Right ventricle myocardium inferior (tissue), 1 donor: ENCODE measurements at regions not wholly inside any gene's neighbourhood (a gene's known extent, or its start where the extent isn't known, plus 50 kb on each side); places are given as distances from the start of the nearest gene placed in this dataset.
"Not testable (repeated sequence)": the region's sequence is repeated elsewhere in the genome, so short reads cannot be mapped to it uniquely, and the experiment has no call there.

Experiments
- ATAC-seq: fragments of 200-7000 bp; cut with Tn5 transposase; one replicate; pipeline ENCODE4 v1.9.1; 2020; ENCODE audit warnings: mild to moderate bottlenecking, moderate library complexity
- DNase-seq: peaks from one replicate; pipeline ENCODE4 v3.0.0; 2021; ENCODE audit errors: missing footprints
- intact Hi-C: fragments of 100-400 bp; cut with DNase I; formaldehyde crosslinking; loops from one replicate; pipeline ENCODE4 v1.11.0; 2022
- donor health status: DM: no; HTN: yes; CAD: no; lungs with severe emphysema.

- intact Hi-C loops = no loop called here
- ATAC-seq = no peak
- no peak for DNase-seq
These were observed 102.6 kb downstream of the PLG start for GRCh38 chr6:160804639-160805038.

- intact Hi-C loops = no loop called here
- no peak for DNase-seq
- no peak for ATAC-seq
These were observed 106.2 kb downstream of the PLG start for GRCh38 chr6:160808263-160808662.

- DNase-seq (no peak), ATAC-seq (no peak)
- intact Hi-C loops = no loop called here
These were observed 108.2 kb downstream of the PLG start for GRCh38 chr6:160810238-160810637.

- intact Hi-C loops = no loop called here
- ATAC-seq = no peak
- DNase-seq = no peak
These were observed 110.1 kb downstream of the PLG start for GRCh38 chr6:160812097-160812496.

- ATAC-seq (no peak), DNase-seq (no peak)
- intact Hi-C loops = no loop called here
These were observed 116.9 kb downstream of the PLG start for GRCh38 chr6:160818934-160819333.

- ATAC-seq, intact Hi-C loops: not testable (repeated sequence)
These were observed 118.6 kb downstream of the PLG start for GRCh38 chr6:160820661-160821060.

GRCh38 chr6:160831739-160832138 is 129.7 kb downstream of the PLG start:
- ATAC-seq (no peak), DNase-seq (no peak)
- intact Hi-C loops = no loop called here

More at GRCh38 chr6:160820661-160821060, 118.6 kb downstream of the PLG start:
- DNase-seq = not testable (repeated sequence)

GRCh38 chr6:160832422-160832821 is 130.4 kb downstream of the PLG start:
- no peak for DNase-seq
- no peak for ATAC-seq
- intact Hi-C loops = no loop called here

- peak; percentile 42 for DNase-seq
- no peak for ATAC-seq
- intact Hi-C loops = no loop called here
These were observed 135.1 kb downstream of the PLG start for GRCh38 chr6:160837146-160837545.

- no peak for ATAC-seq
- intact Hi-C loops = no loop called here
These were observed 140.5 kb upstream of the MAP3K4 start for GRCh38 chr6:160851031-160851430.

GRCh38 chr6:160853946-160854345 is 137.6 kb upstream of the MAP3K4 start:
- no peak for ATAC-seq
- intact Hi-C loops = no loop called here
- DNase-seq = no peak

More at GRCh38 chr6:160851031-160851430, 140.5 kb upstream of the MAP3K4 start:
- no peak for DNase-seq

- intact Hi-C loops = no loop called here
- no peak for DNase-seq
- no peak for ATAC-seq
These were observed 132.7 kb upstream of the MAP3K4 start for GRCh38 chr6:160858886-160859285.

GRCh38 chr6:160859822-160860221 is 131.7 kb upstream of the MAP3K4 start:
- ATAC-seq (no peak), DNase-seq (no peak)
- intact Hi-C loops = no loop called here

- no peak for ATAC-seq
- intact Hi-C loops = no loop called here
- DNase-seq = no peak
These were observed 129.7 kb upstream of the MAP3K4 start for GRCh38 chr6:160861824-160862223.

GRCh38 chr6:160863782-160864181 is 127.8 kb upstream of the MAP3K4 start:
- peak; percentile 8 for ATAC-seq
- no peak for DNase-seq
- intact Hi-C loops = no loop called here

GRCh38 chr6:160871320-160871719 is 120.2 kb upstream of the MAP3K4 start:
- DNase-seq (no peak), ATAC-seq (no peak)
- intact Hi-C loops = no loop called here

GRCh38 chr6:160881148-160881808 is 110.3 kb upstream of the MAP3K4 start:
- intact Hi-C loops = no loop called here
- DNase-seq (no peak), ATAC-seq (no peak)

GRCh38 chr6:160882006-160882405 is 109.6 kb upstream of the MAP3K4 start:
- ATAC-seq (no peak), DNase-seq (no peak)
- intact Hi-C loops = no loop called here

- DNase-seq (no peak), ATAC-seq (no peak)
- intact Hi-C loops = no loop called here
These were observed 108.7 kb upstream of the MAP3K4 start for GRCh38 chr6:160882791-160883279.

- DNase-seq (no peak), ATAC-seq (no peak)
- intact Hi-C loops = no loop called here
These were observed 108.0 kb upstream of the MAP3K4 start for GRCh38 chr6:160883560-160883959.

- DNase-seq (no peak), ATAC-seq (no peak)
- intact Hi-C loops = no loop called here
These were observed 107.6 kb upstream of the MAP3K4 start for GRCh38 chr6:160883999-160884398.
